Smooth muscle cell (in vitro differentiated cells): ENCODE measurements at regions not wholly inside any gene's neighbourhood (a gene's known extent, or its start where the extent isn't known, plus 50 kb on each side); places are given as distances from the start of the nearest gene placed in this dataset.
A peak's percentile ranks its signal among the peaks of the same experiment; 100 is the strongest.

ENCODE experiments used
- DNase-seq: peaks from one replicate; lab custom pipeline; 2025; ENCODE audit not compliant: unreplicated experiment; lab: John Stamatoyannopoulos, UW
- H2AFZ ChIP-seq: fragments of 200-600 bp; sonication (generic); 2 replicates; pipeline ENCODE4 v1.6.0; 2016; ENCODE audit warnings: antibody characterized with exemption, low read depth, mild to moderate bottlenecking
- H3F3A ChIP-seq: fragments of 200-600 bp; sonication (generic); 2 replicates; pipeline ENCODE4 v1.6.0; 2017; ENCODE audit warnings: antibody characterized with exemption, low read depth
- H3K27ac ChIP-seq: fragments of 200-600 bp; sonication (generic); 2 replicates; pipeline ENCODE4 v1.5.1; 2016; ENCODE audit warnings: low read depth, mild to moderate bottlenecking
- H3K27me3 ChIP-seq: fragments of 200-600 bp; sonication (generic); 2 replicates; pipeline ENCODE4 v1.6.1; 2016; ENCODE audit warnings: low read depth, mild to moderate bottlenecking
- H3K36me3 ChIP-seq: fragments of 200-600 bp; sonication (generic); 2 replicates; pipeline ENCODE4 v1.5.1; 2016; ENCODE audit warnings: low read depth
- H3K4me1 ChIP-seq: fragments of 200-600 bp; sonication (generic); 2 replicates; pipeline ENCODE4 v1.5.1; 2016; ENCODE audit warnings: low read depth
- H3K4me2 ChIP-seq: fragments of 200-600 bp; sonication (generic); 2 replicates; pipeline ENCODE4 v1.6.0; 2016; ENCODE audit warnings: mild to moderate bottlenecking
- H3K4me3 ChIP-seq: fragments of 200-600 bp; sonication (generic); 2 replicates; pipeline ENCODE4 v1.5.1; 2016; ENCODE audit warnings: mild to moderate bottlenecking
- H3K79me2 ChIP-seq: fragments of 200-600 bp; sonication (generic); 2 replicates; pipeline ENCODE4 v1.6.0; 2016; ENCODE audit warnings: low read depth, mild to moderate bottlenecking
- H3K9ac ChIP-seq: fragments of 200-600 bp; sonication (generic); 2 replicates; pipeline ENCODE4 v1.6.0; 2016; ENCODE audit warnings: low read depth
- H3K9me3 ChIP-seq: fragments of 200-600 bp; sonication (generic); replicated peaks from 2 replicates; pipeline ENCODE4 v1.5.1; 2016; ENCODE audit warnings: low read depth
- H4K20me1 ChIP-seq: fragments of 200-600 bp; sonication (generic); 2 replicates; pipeline ENCODE4 v1.6.0; 2016; ENCODE audit warnings: low read depth
- CTCF ChIP-seq: fragments of 200-600 bp; sonication (generic); IDR thresholded peaks from 2 replicates; pipeline ENCODE4 v1.5.1; 2017; ENCODE audit warnings: borderline replicate concordance, mild to moderate bottlenecking, antibody characterized with exemption; ENCODE audit not compliant: insufficient read depth, poor library complexity, severe bottlenecking
- WGBS: methylation state at CpG from one replicate; pipeline ENCODE4 v1.1.7; 2016; ENCODE audit warnings: low lambda C conversion rate; 5-methylcytosine and 5-hydroxymethylcytosine counted together

GRCh38 chr1:29514361-29515169 lies 278.2 kb downstream of the PTPRU start:
- TF ChIP-seq CTCF: no peak
- H3K9ac ChIP-seq: no peak overlapping the region
- no peak overlapping the region for H2AFZ ChIP-seq
- H3K4me1 ChIP-seq: no peaks in the 10 kb centered on the region
- no peak overlapping the region for H3K4me2 ChIP-seq
- H3K4me3 ChIP-seq: no peak overlapping the region
- H4K20me1 ChIP-seq: no peaks in the 10 kb centered on the region
- 89% methylated on average over 18 of the region's 18 CpGs for WGBS
- no peak for DNase-seq
- H3K9me3 ChIP-seq: no peaks in the 10 kb centered on the region
- H3F3A ChIP-seq: no peaks in the 10 kb centered on the region
- H3K27me3 ChIP-seq: peaks cover 21% of the 10 kb centered on the region
- no peaks in the 10 kb centered on the region for H3K79me2 ChIP-seq
- H3K36me3 ChIP-seq: no peaks in the 10 kb centered on the region
- H3K27ac ChIP-seq: no peak overlapping the region

GRCh38 chr1:29513357-29513756 lies 277.0 kb downstream of the PTPRU start:
- Histone ChIP-seq H3K27ac (no peak overlapping the region), H3K36me3 (no peaks in the 10 kb centered on the region), H3F3A (no peaks in the 10 kb centered on the region), H3K4me3 (no peak overlapping the region), H3K9me3 (no peaks in the 10 kb centered on the region), H3K4me2 (no peak overlapping the region), H3K9ac (no peak overlapping the region), H3K79me2 (no peaks in the 10 kb centered on the region), H3K4me1 (no peaks in the 10 kb centered on the region), H2AFZ (no peak overlapping the region), H3K27me3 (peaks cover 21% of the 10 kb centered on the region), H4K20me1 (no peaks in the 10 kb centered on the region)
- 77% methylated on average over 5 of the region's 5 CpGs for WGBS
- DNase-seq: no peak
- peak; percentile 41 for TF ChIP-seq CTCF

GRCh38 chr1:29511436-29511835 lies 275.1 kb downstream of the PTPRU start:
- Histone ChIP-seq H3F3A (no peaks in the 10 kb centered on the region), H3K9me3 (no peaks in the 10 kb centered on the region), H4K20me1 (no peaks in the 10 kb centered on the region), H3K27ac (no peak overlapping the region), H3K4me1 (no peaks in the 10 kb centered on the region), H3K9ac (no peak overlapping the region), H3K4me3 (no peak overlapping the region), H2AFZ (no peak overlapping the region), H3K36me3 (no peaks in the 10 kb centered on the region), H3K4me2 (no peak overlapping the region), H3K79me2 (no peaks in the 10 kb centered on the region), H3K27me3 (peaks cover 23% of the 10 kb centered on the region)
- no peak for TF ChIP-seq CTCF
- 81% methylated on average over 6 of the region's 6 CpGs for WGBS
- no peak for DNase-seq

GRCh38 chr1:29508458-29509107 lies 272.3 kb downstream of the PTPRU start:
- H2AFZ ChIP-seq: no peak overlapping the region
- H3F3A ChIP-seq: no peaks in the 10 kb centered on the region
- H3K27me3 ChIP-seq: peaks cover 15% of the 10 kb centered on the region
- H3K4me3 ChIP-seq: no peak overlapping the region
- no peak for TF ChIP-seq CTCF
- H3K27ac ChIP-seq: no peak overlapping the region
- H3K79me2 ChIP-seq: no peaks in the 10 kb centered on the region
- DNase-seq: no peak
- 74% methylated on average over 3 of the region's 3 CpGs for WGBS
- H4K20me1 ChIP-seq: no peaks in the 10 kb centered on the region
- no peak overlapping the region for H3K4me2 ChIP-seq
- no peaks in the 10 kb centered on the region for H3K9me3 ChIP-seq
- no peaks in the 10 kb centered on the region for H3K36me3 ChIP-seq
- H3K4me1 ChIP-seq: no peaks in the 10 kb centered on the region
- H3K9ac ChIP-seq: no peak overlapping the region
